CD14-positive monocyte (primary cell): ENCODE measurements at regions not wholly inside any gene's neighbourhood (a gene's known extent, or its start where the extent isn't known, plus 50 kb on each side); places are given as distances from the start of the nearest gene placed in this dataset.

Source experiments
- DNase-seq, 3 donors: peaks; one replicate each; pipeline ENCODE4 v3.0.0-alpha.2; 2011 to 2022
- H2AFZ ChIP-seq: 2 replicates; pipeline ENCODE4 v1.6.0; 2012; ENCODE audit warnings: mild to moderate bottlenecking, low read depth, low read length, inconsistent platforms; ENCODE audit not compliant: insufficient read depth, poor library complexity, severe bottlenecking
- H3K27ac ChIP-seq, 2 donors: 1 replicate in 1 of 2; 2 replicates in 1 of 2; pipeline ENCODE4 v1.5.1; 2012 to 2013; ENCODE audit warnings: low read length in 2 of 2, control low read depth in 1 of 2, inconsistent platforms in 1 of 2, low read depth in 1 of 2, mild to moderate bottlenecking in 1 of 2
- H3K27me3 ChIP-seq, 2 donors: one replicate each; pipeline versions ENCODE4 v1.6.0 to v1.6.1; 2011 to 2013; ENCODE audit warnings: low read length in 2 of 2; ENCODE audit not compliant: control insufficient read depth in 2 of 2, insufficient read depth in 2 of 2
- H3K36me3 ChIP-seq, 2 donors: replicated peaks in 1 of 2; 1 replicate in 1 of 2; 2 replicates in 1 of 2; pipeline versions ENCODE4 v1.5.1 to v1.6.1; 2012 to 2013; ENCODE audit warnings: low read length in 2 of 2, control low read depth in 1 of 2, inconsistent platforms in 1 of 2, mild to moderate bottlenecking in 1 of 2; ENCODE audit not compliant: insufficient read depth in 2 of 2, control insufficient read depth in 1 of 2
- H3K4me1 ChIP-seq, 2 donors: 1 replicate in 1 of 2; 2 replicates in 1 of 2; pipeline versions ENCODE4 v1.5.1 to v1.6.1; 2012 to 2013; ENCODE audit warnings: low read length in 2 of 2, control low read depth in 1 of 2, inconsistent platforms in 1 of 2, mild to moderate bottlenecking in 1 of 2, moderate library complexity in 1 of 2; ENCODE audit not compliant: insufficient read depth in 2 of 2, control insufficient read depth in 1 of 2
- H3K4me2 ChIP-seq: replicated peaks from 2 replicates; pipeline ENCODE3; 2012; ENCODE audit warnings: low read length, moderate library complexity, mild to moderate bottlenecking; ENCODE audit not compliant: poor library complexity, severe bottlenecking; ENCODE audit errors: extremely low read depth
- H3K4me3 ChIP-seq, 3 experiments: fragments of 200-600 bp in 1 of 3; sonication (generic) in 1 of 3; replicated peaks in 1 of 3; 1 replicate in 2 of 3; 2 replicates in 1 of 3; pipeline ENCODE4 v1.5.1; 2011 to 2013; ENCODE audit warnings: low read length in 3 of 3, mild to moderate bottlenecking in 3 of 3, control low read depth in 2 of 3, low read depth in 2 of 3, inconsistent platforms in 1 of 3, moderate library complexity in 1 of 3
- H3K79me2 ChIP-seq: 2 replicates; pipeline ENCODE4 v1.6.0; 2012; ENCODE audit warnings: mild to moderate bottlenecking, control low read depth, inconsistent platforms, low read length, moderate library complexity; ENCODE audit not compliant: insufficient read depth
- H3K9ac ChIP-seq: 2 replicates; pipeline ENCODE4 v1.6.0; 2017; ENCODE audit warnings: low read length, mild to moderate bottlenecking; ENCODE audit not compliant: insufficient read depth, poor library complexity, severe bottlenecking
- H3K9me3 ChIP-seq, 2 donors: replicated peaks in 1 of 2; 1 replicate in 1 of 2; 2 replicates in 1 of 2; pipeline versions ENCODE4 v1.5.1 to v1.6.1; 2012 to 2013; ENCODE audit warnings: low read length in 2 of 2, control low read depth in 1 of 2; ENCODE audit not compliant: control insufficient read depth in 1 of 2, insufficient read depth in 1 of 2
- H4K20me1 ChIP-seq: 2 replicates; pipeline ENCODE4 v1.6.0; 2012; ENCODE audit warnings: mild to moderate bottlenecking, low read length, control low read depth, moderate library complexity; ENCODE audit not compliant: insufficient read depth
- H3K27ac Mint-ChIP-seq, 7 donors: one replicate each; pipeline ENCODE4 v1.8.0; 2020; ENCODE audit warnings: mild to moderate bottlenecking in 7 of 7, mixed read lengths in 7 of 7, moderate library complexity in 6 of 7, inconsistent platforms in 2 of 7
- H3K27me3 Mint-ChIP-seq, 3 donors: one replicate each; pipeline ENCODE4 v1.8.0; 2021 to 2022; ENCODE audit warnings: low read depth in 3 of 3, mild to moderate bottlenecking in 3 of 3, mixed read lengths in 3 of 3, moderate library complexity in 3 of 3, inconsistent platforms in 1 of 3
- H3K36me3 Mint-ChIP-seq, 2 donors: one replicate each; pipeline ENCODE4 v1.8.0; 2020; ENCODE audit warnings: mixed read lengths in 2 of 2, inconsistent platforms in 1 of 2, mild to moderate bottlenecking in 1 of 2
- H3K4me1 Mint-ChIP-seq: one replicate; pipeline ENCODE4 v1.8.0; 2020; ENCODE audit warnings: mild to moderate bottlenecking, mixed read lengths
- H3K4me3 Mint-ChIP-seq, 2 donors: one replicate each; pipeline ENCODE4 v1.8.0; 2020; ENCODE audit warnings: mild to moderate bottlenecking in 2 of 2, mixed read lengths in 2 of 2, moderate library complexity in 1 of 2
- H3K9me3 Mint-ChIP-seq, 7 donors: one replicate each; pipeline ENCODE4 v1.8.0; 2020 to 2022; ENCODE audit warnings: mixed read lengths in 7 of 7, mild to moderate bottlenecking in 6 of 7, moderate library complexity in 6 of 7, inconsistent platforms in 2 of 7
- WGBS: methylation state at CpG from one replicate; pipeline ENCODE4 v1.1.5; 2013; ENCODE audit warnings: missing lambda C conversion rate; ENCODE audit not compliant: insufficient coverage; 5-methylcytosine and 5-hydroxymethylcytosine counted together
- intact Hi-C, 2 donors: fragments of 100-400 bp; cut with micrococcal nuclease; formaldehyde crosslinking; loops; one replicate each; pipeline versions ENCODE4 v1.15.0 to v1.15.1; 2023
- TF ChIP-seq, protein P1 (sequence below): fragments of 200-600 bp; IDR thresholded peaks from one replicate; pipeline ENCODE4 v1.8.0; 2022; ENCODE audit warnings: antibody characterized with exemption, mild to moderate bottlenecking

DNA sequence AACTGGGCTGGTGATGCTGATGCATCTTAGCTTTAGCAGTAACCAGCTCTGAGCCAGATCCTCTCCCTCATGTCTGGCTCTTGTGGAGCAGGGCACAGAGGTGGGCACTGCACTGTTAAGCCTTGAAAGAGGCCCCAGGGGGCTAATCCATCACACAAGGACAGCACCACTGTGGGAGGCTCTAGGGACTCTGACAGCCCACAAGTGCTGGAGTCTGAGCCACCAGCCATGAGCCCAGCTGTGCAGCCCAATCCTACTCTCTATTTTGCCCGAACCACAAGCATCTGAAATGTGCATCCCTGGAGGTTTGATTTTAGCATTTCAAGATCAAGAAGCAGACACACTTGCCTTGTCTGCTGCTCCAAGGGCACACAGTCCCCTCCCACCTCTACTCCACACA is 407.1 kb upstream of the TRPC7 start:
- no peaks in the 10 kb centered on the region for H3K9me3 ChIP-seq
- Mint-ChIP-seq H3K27me3 (peaks cover 0 to 3% (median 2%) of the 10 kb centered on the region in 3 donors), H3K4me3 (no peak overlapping the region), H3K4me1 (no peaks in the 10 kb centered on the region), H3K9me3 (no peaks in the 10 kb centered on the region), H3K36me3 (no peaks in the 10 kb centered on the region), H3K27ac (no peak overlapping the region)
- H3K9ac ChIP-seq: no peak overlapping the region
- H3K79me2 ChIP-seq: no peaks in the 10 kb centered on the region
- H3K27ac ChIP-seq: no peak overlapping the region
- H3K27me3 ChIP-seq: no peaks in the 10 kb centered on the region
- no peak for DNase-seq
- TF ChIP-seq, protein P1, sequence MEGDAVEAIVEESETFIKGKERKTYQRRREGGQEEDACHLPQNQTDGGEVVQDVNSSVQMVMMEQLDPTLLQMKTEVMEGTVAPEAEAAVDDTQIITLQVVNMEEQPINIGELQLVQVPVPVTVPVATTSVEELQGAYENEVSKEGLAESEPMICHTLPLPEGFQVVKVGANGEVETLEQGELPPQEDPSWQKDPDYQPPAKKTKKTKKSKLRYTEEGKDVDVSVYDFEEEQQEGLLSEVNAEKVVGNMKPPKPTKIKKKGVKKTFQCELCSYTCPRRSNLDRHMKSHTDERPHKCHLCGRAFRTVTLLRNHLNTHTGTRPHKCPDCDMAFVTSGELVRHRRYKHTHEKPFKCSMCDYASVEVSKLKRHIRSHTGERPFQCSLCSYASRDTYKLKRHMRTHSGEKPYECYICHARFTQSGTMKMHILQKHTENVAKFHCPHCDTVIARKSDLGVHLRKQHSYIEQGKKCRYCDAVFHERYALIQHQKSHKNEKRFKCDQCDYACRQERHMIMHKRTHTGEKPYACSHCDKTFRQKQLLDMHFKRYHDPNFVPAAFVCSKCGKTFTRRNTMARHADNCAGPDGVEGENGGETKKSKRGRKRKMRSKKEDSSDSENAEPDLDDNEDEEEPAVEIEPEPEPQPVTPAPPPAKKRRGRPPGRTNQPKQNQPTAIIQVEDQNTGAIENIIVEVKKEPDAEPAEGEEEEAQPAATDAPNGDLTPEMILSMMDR: no peak
- no peak overlapping the region for H3K4me2 ChIP-seq
- no peak overlapping the region for H3K4me3 ChIP-seq
- H3K4me1 ChIP-seq: no peaks in the 10 kb centered on the region
- H4K20me1 ChIP-seq: no peaks in the 10 kb centered on the region
- no peak overlapping the region for H2AFZ ChIP-seq
- H3K36me3 ChIP-seq: no peaks in the 10 kb centered on the region
- no CpG with 5 or more reads among the region's 1 CpG for WGBS
- intact Hi-C loops: no loop called here

DNA sequence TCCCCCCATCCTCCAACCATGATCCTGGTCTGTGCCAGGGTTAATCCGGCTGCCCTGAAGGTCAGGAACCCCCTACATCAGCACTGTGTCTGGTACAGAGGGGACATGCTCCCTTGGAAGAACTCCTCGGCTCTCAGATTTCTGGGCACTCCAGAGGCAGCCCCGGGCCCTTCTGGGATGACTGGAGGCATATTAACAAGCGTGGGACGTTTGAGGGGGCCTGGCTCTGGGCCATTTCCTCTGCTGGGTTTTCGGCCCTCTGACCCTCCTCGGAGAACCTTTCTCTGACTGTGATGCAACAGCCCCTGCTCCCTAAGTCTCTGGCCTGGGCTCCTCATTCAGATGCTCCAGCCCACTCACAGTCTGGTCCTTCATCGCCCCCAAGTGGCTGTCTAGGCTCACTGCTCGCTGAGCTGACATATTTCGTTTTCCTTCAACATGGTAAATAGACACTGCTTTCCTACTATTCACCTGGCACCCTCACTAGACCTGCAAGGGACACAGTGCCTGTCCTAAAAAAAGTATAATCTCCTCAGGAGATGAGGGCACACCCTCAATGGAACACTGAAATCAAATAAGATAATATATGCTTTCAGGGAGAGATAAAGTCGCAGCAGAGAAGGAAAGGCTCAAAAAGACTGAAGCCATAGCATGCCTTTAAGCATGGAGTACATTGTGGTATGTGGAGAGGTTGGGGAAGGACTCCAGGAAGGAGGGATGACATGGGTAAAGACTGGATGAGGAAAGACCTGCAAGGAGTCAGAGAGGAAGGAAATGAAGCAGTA is 404.7 kb upstream of the TRPC7 start:
- H3K36me3 ChIP-seq: no peaks in the 10 kb centered on the region
- no peaks in the 10 kb centered on the region for H3K4me1 ChIP-seq
- Mint-ChIP-seq H3K4me3 (no peak overlapping the region), H3K36me3 (no peaks in the 10 kb centered on the region), H3K9me3 (no peaks in the 10 kb centered on the region), H3K27ac (no peak overlapping the region), H3K4me1 (no peaks in the 10 kb centered on the region), H3K27me3 (peaks cover 0 to 3% (median 2%) of the 10 kb centered on the region in 3 donors)
- H3K27me3 ChIP-seq: no peaks in the 10 kb centered on the region
- TF ChIP-seq, protein P1: peak; percentile 33
- H2AFZ ChIP-seq: no peak overlapping the region
- no peaks in the 10 kb centered on the region for H3K9me3 ChIP-seq
- H3K79me2 ChIP-seq: no peaks in the 10 kb centered on the region
- H3K9ac ChIP-seq: no peak overlapping the region
- intact Hi-C loops: no loop called here
- no peak for DNase-seq
- H3K27ac ChIP-seq: no peak overlapping the region
- no peak overlapping the region for H3K4me2 ChIP-seq
- WGBS: 39% methylated on average over 10 of the region's 11 CpGs
- no peak overlapping the region for H3K4me3 ChIP-seq
- H4K20me1 ChIP-seq: no peaks in the 10 kb centered on the region
